ENCODE measurements at regions not wholly inside any gene's neighbourhood (a gene's known extent, or its start where the extent isn't known, plus 50 kb on each side); places are given as distances from the start of the nearest gene placed in this dataset.
A peak's percentile ranks its signal among the peaks of the same experiment; 100 is the strongest.
"Not testable (repeated sequence)": the region's sequence is repeated elsewhere in the genome, so short reads cannot be mapped to it uniquely, and the experiment has no call there.

DNA sequence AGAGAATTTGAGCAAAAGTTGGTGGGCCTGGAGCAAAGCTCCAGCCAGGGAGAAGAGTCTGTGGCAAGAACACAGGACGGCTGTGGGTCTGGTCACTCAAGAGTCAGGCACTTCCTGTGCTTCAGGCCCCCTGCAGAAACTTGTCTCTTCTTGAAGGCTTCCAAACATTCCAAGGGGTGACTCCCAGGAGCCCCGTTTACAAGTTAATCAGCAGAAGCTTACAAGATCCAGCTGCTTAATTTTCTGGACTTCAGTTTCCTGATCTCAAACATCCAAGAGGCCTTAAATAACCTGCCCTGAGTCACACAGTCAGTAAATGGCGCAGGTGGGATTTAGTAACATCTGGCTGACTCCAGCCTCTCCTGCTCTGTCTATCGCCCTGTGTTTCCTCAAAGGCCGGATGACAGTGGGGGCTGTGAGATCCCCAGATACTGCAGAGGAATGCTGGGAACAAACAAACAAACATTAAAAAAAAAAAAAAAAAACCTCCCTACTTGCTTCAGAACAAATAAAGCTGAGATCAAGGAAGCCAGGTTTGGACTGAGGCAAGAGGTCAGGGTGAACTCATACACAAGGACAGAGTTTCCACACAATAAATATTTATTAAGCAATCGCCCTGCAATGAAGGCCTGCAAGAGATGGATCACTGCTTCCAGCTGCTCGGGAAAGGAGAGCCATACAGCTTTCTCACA is 175.4 kb upstream of the RFC3 start:
- peak in 2 of 4 donors; percentile 64 to 74 for DNase-seq (ENCODE audit: low read depth in 4 of 4, low spot score in 3 of 4)

GRCh38 chr13:33644581-33645543 is 173.1 kb upstream of the RFC3 start:
- no peak for DNase-seq (ENCODE audit: low read depth in 4 of 4, low spot score in 3 of 4)

- DNase-seq (ENCODE audit: low read depth in 4 of 4, low spot score in 3 of 4) = no peak
These were observed 172.1 kb upstream of the RFC3 start for GRCh38 chr13:33645591-33646554.

DNA sequence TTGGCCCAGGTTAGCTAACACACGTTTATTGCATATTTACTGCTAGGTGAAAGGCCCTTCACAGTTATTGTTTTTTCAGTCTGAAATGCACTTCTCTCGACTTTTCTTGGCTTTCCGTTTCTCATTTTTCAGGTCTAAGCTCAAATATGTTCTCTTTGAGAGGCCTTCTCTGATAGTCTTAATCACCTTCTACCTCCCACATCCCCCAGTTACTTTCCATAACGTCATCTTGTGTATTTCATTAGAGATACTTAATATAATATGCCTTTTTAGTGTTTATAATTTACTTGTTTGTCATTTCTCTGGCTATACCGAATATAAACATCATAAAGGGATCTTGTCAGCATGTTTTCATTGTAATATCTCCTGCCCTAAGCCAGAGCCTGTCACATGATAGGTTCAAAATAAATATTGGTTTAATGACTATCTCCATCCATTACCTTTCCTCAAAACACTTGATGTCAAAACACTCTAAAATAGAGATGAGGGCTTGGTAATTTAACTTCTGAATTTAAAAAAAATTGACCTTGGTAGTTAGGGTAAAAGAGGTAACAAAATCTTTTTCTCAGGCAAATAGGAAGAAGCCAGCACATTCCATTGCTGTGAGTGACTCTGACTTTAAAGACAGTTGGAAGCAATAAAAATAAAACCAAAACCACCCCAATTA is 168.6 kb upstream of the RFC3 start:
- no peak for DNase-seq (ENCODE audit: low read depth in 4 of 4, low spot score in 3 of 4)

GRCh38 chr13:33651766-33652165 is 166.2 kb upstream of the RFC3 start:
- DNase-seq (ENCODE audit: low read depth in 4 of 4, low spot score in 3 of 4) = no peak

- no peak for DNase-seq (ENCODE audit: low read depth in 4 of 4, low spot score in 3 of 4)
These were observed 160.7 kb upstream of the RFC3 start for GRCh38 chr13:33657274-33657673.

DNA sequence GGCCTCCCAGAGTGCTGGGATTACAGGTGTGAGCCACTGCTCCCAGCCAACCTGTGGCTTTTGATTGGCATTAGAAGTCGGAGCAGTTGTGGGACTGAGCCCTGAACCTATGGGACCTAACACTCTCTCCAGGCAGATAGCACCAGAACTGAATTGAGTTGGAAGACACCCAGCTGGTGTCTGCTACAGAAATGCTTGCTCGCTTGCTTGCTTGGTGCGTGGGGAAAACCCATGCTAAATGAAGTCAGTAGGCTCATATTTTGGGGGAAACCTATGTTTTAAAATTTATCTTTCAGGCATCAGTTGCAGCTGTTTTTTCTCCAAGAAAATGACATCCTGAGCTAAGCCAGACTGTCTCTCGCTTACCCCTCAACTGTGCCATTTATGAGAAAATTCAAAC is 158.5 kb upstream of the RFC3 start:
- DNase-seq (ENCODE audit: low read depth in 4 of 4, low spot score in 3 of 4) = no peak

DNA sequence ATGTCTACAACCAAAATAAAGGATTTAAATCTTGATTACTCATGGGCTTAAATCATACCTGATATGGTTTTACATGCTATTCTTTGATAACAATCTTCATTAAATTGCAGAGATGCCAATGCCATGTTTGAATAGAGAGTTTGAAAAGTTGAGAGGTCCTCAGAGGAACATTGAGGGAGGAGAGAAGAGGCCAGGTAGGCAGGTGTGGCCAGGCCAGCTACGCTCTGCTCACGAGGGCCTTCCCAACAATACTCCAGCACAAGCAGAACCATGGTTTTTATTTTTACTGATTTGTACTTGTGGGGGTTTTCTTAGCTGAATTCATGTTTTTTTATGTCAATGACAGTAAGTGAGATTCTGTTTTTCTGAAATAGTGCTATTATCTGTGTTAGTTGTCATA is 158.1 kb upstream of the RFC3 start:
- DNase-seq (ENCODE audit: low read depth in 4 of 4, low spot score in 3 of 4) = no peak

GRCh38 chr13:33662392-33662791 is 155.6 kb upstream of the RFC3 start:
- DNase-seq (ENCODE audit: low read depth in 4 of 4, low spot score in 3 of 4) = no peak

DNA sequence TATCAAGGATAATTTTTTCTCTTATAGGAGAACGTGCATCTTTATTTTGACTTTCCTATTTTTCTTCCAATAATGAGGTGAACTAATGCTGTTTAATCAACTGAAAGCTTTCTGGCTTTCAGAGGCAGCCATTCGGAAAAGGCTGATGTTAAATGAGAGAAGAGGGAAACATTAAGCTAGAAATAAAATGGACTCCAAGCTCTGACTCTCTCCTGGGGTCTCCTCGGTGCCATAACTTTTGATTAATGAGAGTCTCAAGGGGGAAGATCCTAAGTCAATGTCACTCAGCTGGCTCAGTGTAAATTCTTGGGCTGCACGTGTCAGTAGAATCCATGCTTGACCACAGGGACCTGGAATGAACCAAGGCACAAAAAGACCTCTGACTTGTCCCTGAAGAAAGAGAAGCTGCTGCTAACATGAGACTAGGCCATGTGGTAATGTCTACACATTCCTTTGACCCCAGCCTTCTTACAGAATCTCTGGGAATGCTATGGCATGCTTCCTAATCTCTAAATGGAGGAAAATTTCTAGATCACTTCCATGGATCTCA is 152.2 kb upstream of the RFC3 start:
- no peak for DNase-seq (ENCODE audit: low read depth in 4 of 4, low spot score in 3 of 4)

DNA sequence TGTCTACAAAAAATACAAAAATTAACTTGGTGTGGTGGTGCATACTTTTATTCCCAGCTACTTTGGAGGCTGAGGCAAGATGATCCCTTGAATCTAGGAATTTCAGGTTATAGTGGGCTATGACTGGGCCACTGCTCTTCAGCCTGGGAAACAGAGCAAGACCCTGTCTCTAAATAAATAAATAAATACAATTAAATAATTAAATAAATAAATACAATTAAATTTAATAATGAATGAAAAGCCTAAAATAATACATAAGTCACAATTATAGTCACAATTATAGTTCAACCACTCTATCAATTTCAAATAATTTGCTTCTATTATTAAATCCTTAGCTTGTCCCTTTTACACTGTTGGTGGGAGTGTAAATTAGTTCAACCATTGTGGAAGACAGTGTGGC is 146.4 kb upstream of the RFC3 start:
- DNase-seq (ENCODE audit: low read depth in 4 of 4, low spot score in 3 of 4) = no peak

DNA sequence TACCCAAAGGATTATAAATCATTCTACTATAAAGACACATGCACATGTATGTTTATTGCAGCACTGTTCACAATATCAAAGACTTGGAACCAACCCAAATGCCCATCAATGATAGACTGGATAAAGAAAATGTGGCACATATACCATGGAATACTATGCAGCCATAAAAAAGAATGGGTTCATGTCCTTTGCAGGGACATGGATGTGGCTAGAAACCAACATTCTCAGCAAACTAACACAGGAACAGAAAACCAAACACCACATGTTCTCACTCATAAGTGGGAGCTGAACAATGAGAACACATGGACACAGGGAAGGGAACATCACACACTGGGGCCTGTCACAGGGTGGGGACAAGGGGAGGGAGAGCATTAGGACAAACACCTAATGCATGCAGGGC is 145.9 kb upstream of the RFC3 start:
- not testable (repeated sequence) for DNase-seq (ENCODE audit: low read depth in 4 of 4, low spot score in 3 of 4)

GRCh38 chr13:33676045-33676989 is 141.6 kb upstream of the RFC3 start:
- peak in 2 of 4 donors; percentile 20 to 28 for DNase-seq (ENCODE audit: low read depth in 4 of 4, low spot score in 3 of 4)

DNA sequence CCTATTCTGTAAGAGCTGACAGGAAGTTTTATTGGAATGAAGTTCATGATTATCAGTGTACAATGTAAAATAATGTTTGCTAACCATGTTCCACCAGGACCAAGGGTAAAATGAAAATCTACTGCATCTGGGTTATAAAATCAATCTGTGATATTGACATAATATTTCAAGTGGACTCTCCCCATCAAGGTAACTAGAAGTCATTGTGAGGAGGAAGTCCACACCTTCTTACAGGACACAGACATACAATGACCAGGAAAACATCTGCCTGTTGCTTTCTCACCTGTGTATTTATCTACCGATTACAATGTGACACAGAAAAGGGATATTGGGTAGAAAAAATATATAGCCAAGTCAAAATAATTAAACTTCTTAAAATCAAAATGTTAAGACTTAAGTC is 140.7 kb upstream of the RFC3 start:
- DNase-seq (ENCODE audit: low read depth in 4 of 4, low spot score in 3 of 4) = no peak

GRCh38 chr13:33678084-33678483 is 139.9 kb upstream of the RFC3 start:
- DNase-seq (ENCODE audit: low read depth in 4 of 4, low spot score in 3 of 4) = no peak

DNA sequence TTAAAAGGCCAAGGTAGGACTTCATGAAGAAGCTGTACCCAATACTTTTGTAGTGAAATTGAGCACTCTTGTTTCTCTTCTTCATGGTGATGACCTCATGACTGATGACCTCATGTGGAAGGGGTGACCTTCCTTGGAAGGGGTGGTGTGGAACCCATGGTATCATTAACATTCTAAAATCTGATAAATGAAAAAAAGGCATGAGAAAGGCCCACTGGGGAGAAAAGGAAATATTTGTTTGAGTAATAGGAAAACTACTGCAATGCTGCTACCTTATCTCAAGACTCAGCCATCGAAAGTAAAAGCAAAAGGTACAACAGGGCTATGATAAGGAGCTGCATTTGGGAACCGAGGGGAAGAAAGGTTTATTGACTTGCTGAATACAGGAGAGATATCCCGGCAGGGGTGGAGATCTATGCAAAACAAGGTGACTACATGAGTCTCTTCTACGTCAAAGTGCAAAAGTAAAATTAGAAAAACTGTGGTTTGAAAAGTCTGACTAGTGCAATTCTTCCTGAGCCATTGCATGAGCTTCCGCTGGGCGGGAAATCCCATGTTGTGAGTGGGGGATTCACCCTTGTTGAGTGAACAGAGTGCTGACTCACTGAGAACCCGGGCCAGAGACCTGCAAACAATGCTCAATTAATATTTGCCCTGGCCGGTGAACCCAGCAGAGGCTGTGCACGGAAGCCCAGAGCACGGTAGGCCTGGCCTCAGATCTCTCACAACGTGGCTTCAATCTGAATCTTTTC is 138.9 kb upstream of the RFC3 start:
- DNase-seq (ENCODE audit: low read depth in 4 of 4, low spot score in 3 of 4) = no peak

DNA sequence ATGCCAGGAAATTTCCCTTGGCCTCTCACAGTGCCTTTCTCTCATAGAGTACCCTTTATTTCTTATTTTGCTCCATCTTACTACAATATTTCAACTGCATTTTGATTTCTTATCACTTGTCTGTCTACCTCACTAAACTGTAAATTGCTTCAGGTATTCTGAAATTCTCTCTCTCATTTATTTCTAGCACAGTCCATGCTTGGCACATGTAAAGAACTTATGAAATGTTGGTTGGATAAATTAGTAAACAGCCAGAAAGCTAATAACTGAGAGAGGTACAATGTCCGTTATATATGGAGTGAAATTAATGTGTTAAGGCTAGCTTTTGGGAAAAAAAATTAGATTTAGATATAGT is 138.3 kb upstream of the RFC3 start:
- DNase-seq (ENCODE audit: low read depth in 4 of 4, low spot score in 3 of 4) = no peak

- DNase-seq (ENCODE audit: low read depth in 4 of 4, low spot score in 3 of 4) = no peak
These were observed 135.9 kb upstream of the RFC3 start for GRCh38 chr13:33682020-33682564.
